VCaP (cell line): ENCODE measurements at regions not wholly inside any gene's neighbourhood (a gene's known extent, or its start where the extent isn't known, plus 50 kb on each side); places are given as distances from the start of the nearest gene placed in this dataset.

Experiments
- H3K27ac ChIP-seq: fragments of 450-650 bp; 2 replicates; pipeline ENCODE4 v1.5.1; 2017
- TF ChIP-seq, protein P1 (sequence below): fragments of 450-650 bp; conservative IDR thresholded peaks from 2 replicates; pipeline ENCODE4 v1.5.1; 2017; ENCODE audit warnings: mild to moderate bottlenecking, moderate library complexity

DNA sequence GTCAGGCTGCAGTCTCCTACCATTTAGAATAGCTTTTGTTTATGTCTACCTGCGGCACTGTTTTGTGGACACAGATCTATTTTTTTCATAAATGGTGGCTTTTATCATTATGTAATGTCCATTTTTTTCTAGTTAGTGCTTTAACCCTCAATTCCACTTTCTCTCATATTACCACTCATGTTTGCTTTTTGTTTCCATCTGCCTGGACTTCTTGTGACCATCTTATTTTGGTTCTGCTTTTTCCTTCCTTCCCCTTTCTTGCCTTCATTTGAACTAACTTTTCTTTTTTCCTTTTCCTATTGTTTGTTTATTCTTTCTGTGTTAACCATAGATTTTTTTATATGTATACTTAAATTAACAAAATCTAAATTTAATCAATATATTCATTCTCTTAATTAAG is 63.2 kb upstream of the SLC22A11 start:
- TF ChIP-seq, protein P1, sequence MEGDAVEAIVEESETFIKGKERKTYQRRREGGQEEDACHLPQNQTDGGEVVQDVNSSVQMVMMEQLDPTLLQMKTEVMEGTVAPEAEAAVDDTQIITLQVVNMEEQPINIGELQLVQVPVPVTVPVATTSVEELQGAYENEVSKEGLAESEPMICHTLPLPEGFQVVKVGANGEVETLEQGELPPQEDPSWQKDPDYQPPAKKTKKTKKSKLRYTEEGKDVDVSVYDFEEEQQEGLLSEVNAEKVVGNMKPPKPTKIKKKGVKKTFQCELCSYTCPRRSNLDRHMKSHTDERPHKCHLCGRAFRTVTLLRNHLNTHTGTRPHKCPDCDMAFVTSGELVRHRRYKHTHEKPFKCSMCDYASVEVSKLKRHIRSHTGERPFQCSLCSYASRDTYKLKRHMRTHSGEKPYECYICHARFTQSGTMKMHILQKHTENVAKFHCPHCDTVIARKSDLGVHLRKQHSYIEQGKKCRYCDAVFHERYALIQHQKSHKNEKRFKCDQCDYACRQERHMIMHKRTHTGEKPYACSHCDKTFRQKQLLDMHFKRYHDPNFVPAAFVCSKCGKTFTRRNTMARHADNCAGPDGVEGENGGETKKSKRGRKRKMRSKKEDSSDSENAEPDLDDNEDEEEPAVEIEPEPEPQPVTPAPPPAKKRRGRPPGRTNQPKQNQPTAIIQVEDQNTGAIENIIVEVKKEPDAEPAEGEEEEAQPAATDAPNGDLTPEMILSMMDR, result no peak
- no peak overlapping the region for H3K27ac ChIP-seq

DNA sequence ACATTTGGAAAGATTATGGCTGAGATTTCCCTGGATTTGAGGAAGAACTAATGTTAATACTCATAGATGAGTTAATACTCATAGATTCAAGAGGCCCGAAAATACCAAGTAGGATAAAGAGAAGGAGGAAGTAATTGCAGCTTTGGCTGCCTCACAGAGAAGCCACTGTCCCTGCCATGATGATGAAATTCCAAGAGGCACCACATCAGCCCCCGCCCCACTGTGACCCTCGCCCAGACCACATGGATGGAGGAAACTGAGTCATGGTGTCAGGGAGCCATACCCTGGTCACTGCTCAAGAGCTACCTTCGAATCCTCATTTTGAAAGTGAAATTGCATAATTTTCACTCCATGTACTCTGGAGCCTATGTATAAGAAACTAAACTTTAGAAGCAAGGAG is 57.6 kb upstream of the SLC22A11 start:
- H3K27ac ChIP-seq, result no peak overlapping the region
- TF ChIP-seq, protein P1, result no peak

DNA sequence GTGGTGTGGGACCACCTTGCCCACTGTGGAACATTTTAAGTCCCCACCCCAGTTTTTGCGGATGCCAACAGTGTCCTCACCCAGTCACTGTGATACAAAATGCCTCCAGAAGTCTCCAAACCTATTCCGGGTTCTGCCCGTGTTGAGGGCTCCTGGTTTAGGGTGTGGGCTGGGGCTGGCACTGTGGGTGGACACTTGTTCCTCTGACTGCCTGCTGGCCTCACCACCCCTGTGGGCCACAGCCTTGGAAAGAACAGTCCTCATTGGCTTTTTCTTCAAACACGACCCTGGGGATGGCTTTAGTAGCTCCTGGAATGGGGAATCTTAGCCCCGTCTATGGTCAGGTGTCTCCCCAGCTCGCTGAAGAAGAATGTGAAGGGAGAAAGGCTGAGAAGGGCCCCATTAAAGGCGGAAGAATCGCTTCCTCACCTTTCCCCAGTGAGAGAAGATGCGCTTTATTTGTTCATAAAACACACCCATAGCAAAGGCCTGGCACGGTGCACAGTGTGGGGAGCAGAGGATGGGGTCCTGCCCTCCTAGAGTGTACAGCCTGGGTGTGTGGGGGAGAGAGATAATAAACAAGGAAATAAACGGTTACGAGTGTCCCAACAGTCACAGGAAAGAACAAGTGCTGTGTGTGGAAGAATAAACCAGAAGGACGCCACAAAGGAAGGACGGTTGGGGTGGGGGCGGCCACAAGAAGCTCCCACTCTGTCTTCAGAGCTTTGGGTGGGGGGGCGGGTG is 56.3 kb upstream of the SLC22A11 start:
- H3K27ac ChIP-seq, result no peak overlapping the region
- TF ChIP-seq, protein P1, result no peak

DNA sequence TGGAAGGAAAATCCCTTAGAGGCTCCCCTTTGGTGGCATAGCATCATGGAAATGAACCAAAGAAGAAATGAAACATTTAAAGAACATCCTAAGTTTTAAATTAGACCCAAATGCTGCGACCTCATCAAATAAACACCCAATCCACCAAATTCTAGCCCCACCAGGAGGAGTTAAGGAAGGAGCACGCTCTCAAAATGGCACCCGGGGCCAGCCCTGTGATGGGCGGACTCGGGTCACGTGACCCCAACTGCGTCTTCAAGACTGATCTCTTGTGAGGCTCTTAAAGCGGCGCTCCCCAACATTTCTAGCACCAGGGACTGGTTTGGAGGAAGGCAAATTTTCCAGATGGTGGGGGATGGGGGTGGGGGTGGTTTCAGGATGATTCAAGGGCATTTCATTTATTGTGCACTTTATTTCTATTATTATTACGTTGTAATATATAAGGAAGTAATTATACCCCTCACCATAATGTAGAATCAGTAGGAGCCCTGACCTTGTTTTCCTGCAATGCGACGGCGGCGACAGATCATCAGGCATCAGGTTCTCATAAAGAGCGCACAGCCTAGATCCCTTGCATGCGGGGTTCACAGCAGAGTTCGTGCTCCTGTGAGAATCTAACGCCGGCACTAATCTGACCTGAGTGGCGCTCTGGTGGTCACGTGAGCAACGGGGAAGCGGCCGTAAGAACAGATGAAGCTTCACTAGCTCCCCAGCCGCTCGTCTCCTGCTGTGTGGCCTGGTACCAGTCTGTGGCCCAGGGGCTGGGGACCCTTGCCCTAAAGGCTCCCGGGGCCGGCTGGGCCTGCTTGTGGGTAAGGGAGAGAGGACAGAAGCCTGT is 55.3 kb upstream of the SLC22A11 start:
- H3K27ac ChIP-seq, result no peak overlapping the region
- TF ChIP-seq, protein P1, result no peak

DNA sequence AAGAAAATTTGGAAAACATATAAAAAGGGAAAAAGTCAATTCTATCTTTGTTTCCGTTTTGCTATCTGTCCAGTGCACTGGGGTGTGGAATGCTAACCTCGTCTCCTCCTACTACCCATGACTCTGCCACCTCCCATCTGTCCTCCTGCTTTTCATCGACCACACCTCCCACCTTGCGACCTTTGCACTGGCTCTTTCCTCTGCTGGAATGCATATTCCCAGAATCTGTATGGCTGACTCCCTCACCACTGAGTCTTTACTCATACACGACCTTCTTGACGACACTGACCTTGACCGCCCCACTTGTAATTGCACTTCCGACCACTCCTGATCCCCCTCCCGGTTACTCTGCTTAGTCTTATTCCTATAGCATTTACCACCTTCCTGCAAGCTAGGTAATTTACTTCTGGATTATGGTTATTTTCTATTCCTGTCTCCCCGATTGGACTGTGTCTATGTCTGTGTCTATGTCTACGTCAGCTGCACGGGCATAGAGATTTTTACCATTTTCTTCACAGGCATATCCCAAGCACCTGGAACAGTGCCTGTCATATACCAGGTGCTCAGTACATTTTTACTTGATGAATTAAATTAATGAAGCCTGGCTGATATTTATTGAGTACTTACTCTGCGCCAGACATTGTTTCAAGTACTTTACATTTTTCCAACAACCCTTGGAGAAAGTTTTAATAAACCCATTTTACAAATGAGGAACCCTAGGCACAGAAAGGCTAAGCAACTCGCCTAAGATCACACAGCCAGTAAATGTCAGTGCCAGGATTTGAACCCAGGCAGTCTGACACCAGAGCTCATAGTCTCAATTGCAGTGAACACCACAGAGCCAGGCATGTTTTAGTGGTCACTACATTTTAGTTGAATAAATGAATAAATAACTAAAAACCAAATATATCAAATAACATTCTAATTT is 54.0 kb upstream of the SLC22A11 start:
- TF ChIP-seq, protein P1, result no peak
- H3K27ac ChIP-seq, result no peak overlapping the region

DNA sequence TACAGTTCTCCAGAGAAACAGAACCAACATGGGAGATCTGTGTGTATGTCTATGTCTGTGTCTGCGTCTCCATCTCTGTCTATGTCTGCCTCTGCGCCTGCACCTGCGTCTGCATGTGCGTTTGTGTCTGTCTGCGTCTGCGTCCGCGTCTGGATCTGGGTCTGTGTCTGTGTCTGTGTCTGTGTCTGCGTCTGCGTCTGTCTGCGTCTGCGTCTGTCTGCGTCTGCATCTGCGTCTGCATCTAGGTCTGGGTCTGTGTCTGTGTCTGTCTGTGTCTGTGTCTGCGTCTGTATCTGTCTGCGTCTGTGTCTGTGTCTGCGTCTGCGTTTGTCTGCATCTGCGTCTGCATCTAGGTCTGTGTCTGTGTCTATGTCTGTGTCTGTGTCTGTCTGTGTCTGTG is 53.1 kb upstream of the SLC22A11 start:
- H3K27ac ChIP-seq, result no peak overlapping the region
- TF ChIP-seq, protein P1, result no peak
